ENCODE measurements at regions not wholly inside any gene's neighbourhood (a gene's known extent, or its start where the extent isn't known, plus 50 kb on each side); places are given as distances from the start of the nearest gene placed in this dataset.
"Not testable (repeated sequence)": the region's sequence is repeated elsewhere in the genome, so short reads cannot be mapped to it uniquely, and the experiment has no call there.

GRCh38 chr14:89506891-89507452 lies 89.9 kb upstream of the FOXN3 start:
- not testable (repeated sequence) for H3K9me3 ChIP-seq (ENCODE audit: control insufficient read depth, low read depth, low read length); DNase-seq; H3K4me3 ChIP-seq (ENCODE audit: low read length); H3K36me3 ChIP-seq (ENCODE audit: control insufficient read depth, insufficient read depth, low read length); H3K27ac ChIP-seq (ENCODE audit: low read length); H3K27me3 ChIP-seq (ENCODE audit: control insufficient read depth, insufficient read depth, low read length); H3K4me1 ChIP-seq (ENCODE audit: control insufficient read depth, insufficient read depth, low read length)
- no CpG with 5 or more reads among the region's 8 CpGs for WGBS (ENCODE audit: insufficient coverage, low lambda C conversion rate)

- Histone ChIP-seq H3K4me1 (ENCODE audit: control insufficient read depth, insufficient read depth, low read length) (no peaks in the 10 kb centered on the region), H3K27ac (ENCODE audit: low read length) (no peak overlapping the region), H3K9me3 (ENCODE audit: control insufficient read depth, low read depth, low read length) (no peaks in the 10 kb centered on the region), H3K36me3 (ENCODE audit: control insufficient read depth, insufficient read depth, low read length) (peaks cover 4% of the 10 kb centered on the region), H3K27me3 (ENCODE audit: control insufficient read depth, insufficient read depth, low read length) (no peaks in the 10 kb centered on the region), H3K4me3 (ENCODE audit: low read length) (no peak overlapping the region)
- DNase-seq: no peak
- WGBS (ENCODE audit: insufficient coverage, low lambda C conversion rate): no CpG with 5 or more reads among the region's 6 CpGs
Observed at GRCh38 chr14:89504602-89505313, 87.7 kb upstream of the FOXN3 start.

GRCh38 chr14:89504091-89504490 lies 87.1 kb upstream of the FOXN3 start:
- H3K36me3 ChIP-seq (ENCODE audit: control insufficient read depth, insufficient read depth, low read length): peaks cover 4% of the 10 kb centered on the region
- no peaks in the 10 kb centered on the region for H3K9me3 ChIP-seq (ENCODE audit: control insufficient read depth, low read depth, low read length)
- no CpG with 5 or more reads among the region's 3 CpGs for WGBS (ENCODE audit: insufficient coverage, low lambda C conversion rate)
- no peaks in the 10 kb centered on the region for H3K4me1 ChIP-seq (ENCODE audit: control insufficient read depth, insufficient read depth, low read length)
- H3K4me3 ChIP-seq (ENCODE audit: low read length): no peak overlapping the region
- DNase-seq: no peak
- H3K27me3 ChIP-seq (ENCODE audit: control insufficient read depth, insufficient read depth, low read length): no peaks in the 10 kb centered on the region
- no peak overlapping the region for H3K27ac ChIP-seq (ENCODE audit: low read length)

GRCh38 chr14:89503431-89503996 lies 86.5 kb upstream of the FOXN3 start:
- Histone ChIP-seq H3K27me3 (ENCODE audit: control insufficient read depth, insufficient read depth, low read length) (no peaks in the 10 kb centered on the region), H3K27ac (ENCODE audit: low read length) (no peak overlapping the region), H3K4me3 (ENCODE audit: low read length) (no peak overlapping the region), H3K9me3 (ENCODE audit: control insufficient read depth, low read depth, low read length) (no peaks in the 10 kb centered on the region), H3K4me1 (ENCODE audit: control insufficient read depth, insufficient read depth, low read length) (no peaks in the 10 kb centered on the region), H3K36me3 (ENCODE audit: control insufficient read depth, insufficient read depth, low read length) (peaks cover 4% of the 10 kb centered on the region)
- WGBS (ENCODE audit: insufficient coverage, low lambda C conversion rate): no CpG with 5 or more reads among the region's 10 CpGs
- DNase-seq: no peak

- H3K4me3 ChIP-seq (ENCODE audit: low read length): no peak overlapping the region
- H3K4me1 ChIP-seq (ENCODE audit: control insufficient read depth, insufficient read depth, low read length): no peaks in the 10 kb centered on the region
- H3K9me3 ChIP-seq (ENCODE audit: control insufficient read depth, low read depth, low read length): no peaks in the 10 kb centered on the region
- H3K36me3 ChIP-seq (ENCODE audit: control insufficient read depth, insufficient read depth, low read length): peaks cover 4% of the 10 kb centered on the region
- no peak for DNase-seq
- WGBS (ENCODE audit: insufficient coverage, low lambda C conversion rate): 100% methylated on average over 2 of the region's 5 CpGs
- H3K27ac ChIP-seq (ENCODE audit: low read length): no peak overlapping the region
- H3K27me3 ChIP-seq (ENCODE audit: control insufficient read depth, insufficient read depth, low read length): no peaks in the 10 kb centered on the region
Observed at GRCh38 chr14:89502966-89503365, 85.9 kb upstream of the FOXN3 start.

GRCh38 chr14:89501381-89501780 lies 84.3 kb upstream of the FOXN3 start:
- no peaks in the 10 kb centered on the region for H3K9me3 ChIP-seq (ENCODE audit: control insufficient read depth, low read depth, low read length)
- no peaks in the 10 kb centered on the region for H3K27me3 ChIP-seq (ENCODE audit: control insufficient read depth, insufficient read depth, low read length)
- H3K27ac ChIP-seq (ENCODE audit: low read length): no peak overlapping the region
- DNase-seq: no peak
- WGBS (ENCODE audit: insufficient coverage, low lambda C conversion rate): no CpG with 5 or more reads among the region's 4 CpGs
- H3K4me3 ChIP-seq (ENCODE audit: low read length): no peak overlapping the region
- no peaks in the 10 kb centered on the region for H3K4me1 ChIP-seq (ENCODE audit: control insufficient read depth, insufficient read depth, low read length)
- peaks cover 4% of the 10 kb centered on the region for H3K36me3 ChIP-seq (ENCODE audit: control insufficient read depth, insufficient read depth, low read length)

GRCh38 chr14:89500303-89500702 lies 83.3 kb upstream of the FOXN3 start:
- WGBS (ENCODE audit: insufficient coverage, low lambda C conversion rate): no CpG with 5 or more reads among the region's 3 CpGs
- Histone ChIP-seq H3K36me3 (ENCODE audit: control insufficient read depth, insufficient read depth, low read length) (peaks cover 4% of the 10 kb centered on the region), H3K27me3 (ENCODE audit: control insufficient read depth, insufficient read depth, low read length) (no peaks in the 10 kb centered on the region), H3K4me3 (ENCODE audit: low read length) (no peak overlapping the region), H3K4me1 (ENCODE audit: control insufficient read depth, insufficient read depth, low read length) (no peaks in the 10 kb centered on the region), H3K27ac (ENCODE audit: low read length) (no peak overlapping the region), H3K9me3 (ENCODE audit: control insufficient read depth, low read depth, low read length) (no peaks in the 10 kb centered on the region)
- DNase-seq: no peak

- Histone ChIP-seq H3K36me3 (ENCODE audit: control insufficient read depth, insufficient read depth, low read length) (peaks cover 4% of the 10 kb centered on the region), H3K4me1 (ENCODE audit: control insufficient read depth, insufficient read depth, low read length) (no peaks in the 10 kb centered on the region), H3K27ac (ENCODE audit: low read length) (no peak overlapping the region), H3K27me3 (ENCODE audit: control insufficient read depth, insufficient read depth, low read length) (no peaks in the 10 kb centered on the region), H3K4me3 (ENCODE audit: low read length) (no peak overlapping the region), H3K9me3 (ENCODE audit: control insufficient read depth, low read depth, low read length) (no peaks in the 10 kb centered on the region)
- WGBS (ENCODE audit: insufficient coverage, low lambda C conversion rate): no CpG with 5 or more reads among the region's 7 CpGs
- no peak for DNase-seq
Observed at GRCh38 chr14:89498878-89499277, 81.8 kb upstream of the FOXN3 start.

GRCh38 chr14:89495718-89496117 lies 78.7 kb upstream of the FOXN3 start:
- peaks cover 4% of the 10 kb centered on the region for H3K36me3 ChIP-seq (ENCODE audit: control insufficient read depth, insufficient read depth, low read length)
- DNase-seq: no peak
- no peaks in the 10 kb centered on the region for H3K27me3 ChIP-seq (ENCODE audit: control insufficient read depth, insufficient read depth, low read length)
- no peak overlapping the region for H3K27ac ChIP-seq (ENCODE audit: low read length)
- WGBS (ENCODE audit: insufficient coverage, low lambda C conversion rate): no CpG with 5 or more reads among the region's 8 CpGs
- H3K4me1 ChIP-seq (ENCODE audit: control insufficient read depth, insufficient read depth, low read length): no peaks in the 10 kb centered on the region
- no peak overlapping the region for H3K4me3 ChIP-seq (ENCODE audit: low read length)
- H3K9me3 ChIP-seq (ENCODE audit: control insufficient read depth, low read depth, low read length): no peaks in the 10 kb centered on the region

GRCh38 chr14:89493877-89494634 lies 77.0 kb upstream of the FOXN3 start:
- no peak for DNase-seq
- no peak overlapping the region for H3K4me3 ChIP-seq (ENCODE audit: low read length)
- no peaks in the 10 kb centered on the region for H3K27me3 ChIP-seq (ENCODE audit: control insufficient read depth, insufficient read depth, low read length)
- no peaks in the 10 kb centered on the region for H3K9me3 ChIP-seq (ENCODE audit: control insufficient read depth, low read depth, low read length)
- H3K27ac ChIP-seq (ENCODE audit: low read length): no peak overlapping the region
- H3K36me3 ChIP-seq (ENCODE audit: control insufficient read depth, insufficient read depth, low read length): no peaks in the 10 kb centered on the region
- 40% methylated on average over 2 of the region's 11 CpGs for WGBS (ENCODE audit: insufficient coverage, low lambda C conversion rate)
- no peaks in the 10 kb centered on the region for H3K4me1 ChIP-seq (ENCODE audit: control insufficient read depth, insufficient read depth, low read length)

Measured in large intestine (tissue), 3 donors.